ENCODE measurements at regions not wholly inside any gene's neighbourhood (a gene's known extent, or its start where the extent isn't known, plus 50 kb on each side); places are given as distances from the start of the nearest gene placed in this dataset.

GRCh38 chr6:17033746-17034145 lies 68.1 kb upstream of the STMND1 start:
- no peak for FAIRE-seq
- CTCF ChIA-PET = no interaction called here
- H3K4me2 ChIP-seq = no peak overlapping the region
- no peak overlapping the region for H3K4me3 ChIP-seq
- ATAC-seq = no peak
- H3K9me3 ChIP-seq = no peaks in the 10 kb centered on the region
- WGBS (ENCODE audit: missing lambda C conversion rate) = 63% methylated on average over 4 of the region's 4 CpGs
- POLR2A ChIA-PET = no interaction called here
- H3K4me1 ChIP-seq = peaks cover 10% of the 10 kb centered on the region; the same call in 2 of the 3 replicates
- no peak overlapping the region for H3K27ac ChIP-seq
- TF ChIP-seq EHF (CRISPR knock-in tag; IDR thresholded peaks at IDR 0.05) = no peak
- TF ChIP-seq HDAC2 (IDR thresholded peaks at IDR 0.05) = no peak
- TF ChIP-seq HOXB5 (CRISPR knock-in tag; IDR thresholded peaks at IDR 0.05) = no peak
- TF ChIP-seq SREBF2 (IDR thresholded peaks at IDR 0.05) = no peak
- no peak for TF ChIP-seq ZNF302 (CRISPR knock-in tag; IDR thresholded peaks at IDR 0.05)
- no peak for TF ChIP-seq JUN (IDR thresholded peaks at IDR 0.05)
- TF ChIP-seq POLR2AphosphoS2 (conservative IDR thresholded peaks at IDR 0.05; ENCODE audit: low read length) = no peak
- TF ChIP-seq FOXS1 (CRISPR knock-in tag; IDR thresholded peaks at IDR 0.05) = no peak
- no peak for TF ChIP-seq KDM1A (IDR thresholded peaks at IDR 0.05; ENCODE audit: low read depth)
- no peak for TF ChIP-seq MAZ (IDR thresholded peaks at IDR 0.05; ENCODE audit: borderline replicate concordance, low read depth, low read length)
- no peak for TF ChIP-seq ZSCAN20 (CRISPR knock-in tag; IDR thresholded peaks at IDR 0.05)
- no peak for TF ChIP-seq HES2 (IDR thresholded peaks at IDR 0.05)
- no peak for TF ChIP-seq E2F6 (IDR thresholded peaks at IDR 0.05; ENCODE audit: borderline replicate concordance, low read depth)
- TF ChIP-seq HOXA7 (CRISPR knock-in tag; IDR thresholded peaks at IDR 0.05) = no peak
- no peak for TF ChIP-seq CHD4 (IDR thresholded peaks at IDR 0.05; ENCODE audit: borderline replicate concordance)
- TF ChIP-seq EHMT2 (IDR thresholded peaks at IDR 0.05; ENCODE audit: low read depth) = no peak
- no peak for DNase-seq (ENCODE audit: low read depth in 1 of 2, low spot score in 1 of 2)

- H3K4me2 ChIP-seq = peak overlapping the region; percentile 12
- peak; percentile 15 to 40 for DNase-seq (ENCODE audit: low read depth in 1 of 2, low spot score in 1 of 2)
- peak in 1 of 2 experiments; percentile 68; a peak in 3 of 6 replicates for ATAC-seq
- ChIA-PET CTCF (interaction anchor here (1.1 kb wide), 1 partner anchor 68 kb away, joined by 4 read pairs; no protein-coding TSS in a partner anchor), POLR2A (no interaction called here)
- 41% methylated on average over 12 of the region's 12 CpGs for WGBS (ENCODE audit: missing lambda C conversion rate)
- no peak for TF ChIP-seq TFCP2L1 (CRISPR knock-in tag; IDR thresholded peaks at IDR 0.05)
- TF ChIP-seq ESRRA (IDR thresholded peaks at IDR 0.05; ENCODE audit: borderline replicate concordance, low read length) = no peak
- no peak for TF ChIP-seq CHD2 (IDR thresholded peaks at IDR 0.05; ENCODE audit: low read length, partially characterized antibody)
- no peak for TF ChIP-seq HES2 (IDR thresholded peaks at IDR 0.05)
- TF ChIP-seq FOXS1 (CRISPR knock-in tag; IDR thresholded peaks at IDR 0.05) = no peak
- no peak for TF ChIP-seq ATOH8 (CRISPR knock-in tag; IDR thresholded peaks at IDR 0.05; ENCODE audit: low read depth)
- no peak for TF ChIP-seq PHF8 (IDR thresholded peaks at IDR 0.05; ENCODE audit: borderline replicate concordance, low read depth)
- TF ChIP-seq JUN (IDR thresholded peaks at IDR 0.05) = no peak
- TF ChIP-seq EHF (CRISPR knock-in tag; IDR thresholded peaks at IDR 0.05) = no peak
- TF ChIP-seq ZC3H11A (IDR thresholded peaks at IDR 0.05) = no peak
- TF ChIP-seq EP300 (IDR thresholded peaks at IDR 0.05) = no peak
- TF ChIP-seq ZNF302 (CRISPR knock-in tag; IDR thresholded peaks at IDR 0.05) = no peak
- TF ChIP-seq JUNB (IDR thresholded peaks at IDR 0.05) = no peak
- TF ChIP-seq KDM1A (IDR thresholded peaks at IDR 0.05; ENCODE audit: low read depth) = no peak
- TF ChIP-seq MAZ (IDR thresholded peaks at IDR 0.05; ENCODE audit: borderline replicate concordance, low read depth, low read length) = no peak
- TF ChIP-seq CEBPB (IDR thresholded peaks at IDR 0.05) = no peak
- FAIRE-seq = no peak
- no peak overlapping the region for H3K4me3 ChIP-seq
- no peaks in the 10 kb centered on the region for H3K9me3 ChIP-seq
- no peak overlapping the region for H3K27ac ChIP-seq
- peaks cover 10% of the 10 kb centered on the region; the same call in 2 of the 3 replicates for H3K4me1 ChIP-seq
Observed at GRCh38 chr6:17032988-17033634, 68.7 kb upstream of the STMND1 start.
